ELF-1 (cell line): ENCODE measurements at regions not wholly inside any gene's neighbourhood (a gene's known extent, or its start where the extent isn't known, plus 50 kb on each side); places are given as distances from the start of the nearest gene placed in this dataset.
"Not testable (repeated sequence)": the region's sequence is repeated elsewhere in the genome, so short reads cannot be mapped to it uniquely, and the experiment has no call there.

Experiments
- DNase-seq: peaks from one replicate; pipeline ENCODE4 v3.0.0-alpha.2; 2016; ENCODE audit warnings: low read depth, low spot score

GRCh38 chr21:15669247-15669646 is 60.5 kb upstream of the USP25 start:
- peak; percentile 12 for DNase-seq

GRCh38 chr21:15671188-15671587 is 58.6 kb upstream of the USP25 start:
- DNase-seq, result no peak

GRCh38 chr21:15672578-15672977 is 57.2 kb upstream of the USP25 start:
- not testable (repeated sequence) for DNase-seq

- DNase-seq, result no peak
Measured at GRCh38 chr21:15676935-15677334, 52.8 kb upstream of the USP25 start.

DNA sequence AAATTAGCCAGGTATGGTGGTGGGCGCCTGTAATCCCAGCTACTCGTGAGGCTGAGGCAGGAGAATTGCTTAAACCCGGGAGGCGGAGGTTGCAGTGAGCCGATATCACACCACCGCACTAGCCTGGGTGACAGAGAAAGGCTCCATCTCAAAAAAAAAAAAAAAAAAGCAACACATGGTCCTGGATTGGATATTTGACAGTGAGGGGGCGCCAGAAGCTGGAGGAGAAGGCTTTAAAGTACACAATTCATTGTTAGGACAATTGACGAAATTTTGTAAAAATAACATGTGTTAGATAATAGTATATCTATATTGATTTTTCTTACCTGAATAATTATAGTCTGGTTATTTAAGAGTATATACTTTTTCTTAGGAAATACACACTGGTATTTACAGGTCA is 50.2 kb upstream of the USP25 start:
- no peak for DNase-seq
